CD14-positive monocyte (primary cell): ENCODE measurements at regions not wholly inside any gene's neighbourhood (a gene's known extent, or its start where the extent isn't known, plus 50 kb on each side); places are given as distances from the start of the nearest gene placed in this dataset.
"Not testable (repeated sequence)": the region's sequence is repeated elsewhere in the genome, so short reads cannot be mapped to it uniquely, and the experiment has no call there.

Experiments used
- DNase-seq, 3 donors: peaks; one replicate each; pipeline ENCODE4 v3.0.0-alpha.2; 2011 to 2022
- H2AFZ ChIP-seq: 2 replicates; pipeline ENCODE4 v1.6.0; 2012; ENCODE audit warnings: mild to moderate bottlenecking, low read depth, low read length, inconsistent platforms; ENCODE audit not compliant: insufficient read depth, poor library complexity, severe bottlenecking
- H3K27ac ChIP-seq, 2 donors: 1 replicate in 1 of 2; 2 replicates in 1 of 2; pipeline ENCODE4 v1.5.1; 2012 to 2013; ENCODE audit warnings: low read length in 2 of 2, control low read depth in 1 of 2, inconsistent platforms in 1 of 2, low read depth in 1 of 2, mild to moderate bottlenecking in 1 of 2
- H3K27me3 ChIP-seq, 2 donors: one replicate each; pipeline versions ENCODE4 v1.6.0 to v1.6.1; 2011 to 2013; ENCODE audit warnings: low read length in 2 of 2; ENCODE audit not compliant: control insufficient read depth in 2 of 2, insufficient read depth in 2 of 2
- H3K36me3 ChIP-seq, 2 donors: replicated peaks in 1 of 2; 1 replicate in 1 of 2; 2 replicates in 1 of 2; pipeline versions ENCODE4 v1.5.1 to v1.6.1; 2012 to 2013; ENCODE audit warnings: low read length in 2 of 2, control low read depth in 1 of 2, inconsistent platforms in 1 of 2, mild to moderate bottlenecking in 1 of 2; ENCODE audit not compliant: insufficient read depth in 2 of 2, control insufficient read depth in 1 of 2
- H3K4me1 ChIP-seq, 2 donors: 1 replicate in 1 of 2; 2 replicates in 1 of 2; pipeline versions ENCODE4 v1.5.1 to v1.6.1; 2012 to 2013; ENCODE audit warnings: low read length in 2 of 2, control low read depth in 1 of 2, inconsistent platforms in 1 of 2, mild to moderate bottlenecking in 1 of 2, moderate library complexity in 1 of 2; ENCODE audit not compliant: insufficient read depth in 2 of 2, control insufficient read depth in 1 of 2
- H3K4me2 ChIP-seq: replicated peaks from 2 replicates; pipeline ENCODE3; 2012; ENCODE audit warnings: low read length, moderate library complexity, mild to moderate bottlenecking; ENCODE audit not compliant: poor library complexity, severe bottlenecking; ENCODE audit errors: extremely low read depth
- H3K4me3 ChIP-seq, 3 experiments: fragments of 200-600 bp in 1 of 3; sonication (generic) in 1 of 3; replicated peaks in 1 of 3; 1 replicate in 2 of 3; 2 replicates in 1 of 3; pipeline ENCODE4 v1.5.1; 2011 to 2013; ENCODE audit warnings: low read length in 3 of 3, mild to moderate bottlenecking in 3 of 3, control low read depth in 2 of 3, low read depth in 2 of 3, inconsistent platforms in 1 of 3, moderate library complexity in 1 of 3
- H3K79me2 ChIP-seq: 2 replicates; pipeline ENCODE4 v1.6.0; 2012; ENCODE audit warnings: mild to moderate bottlenecking, control low read depth, inconsistent platforms, low read length, moderate library complexity; ENCODE audit not compliant: insufficient read depth
- H3K9ac ChIP-seq: 2 replicates; pipeline ENCODE4 v1.6.0; 2017; ENCODE audit warnings: low read length, mild to moderate bottlenecking; ENCODE audit not compliant: insufficient read depth, poor library complexity, severe bottlenecking
- H3K9me3 ChIP-seq, 2 donors: replicated peaks in 1 of 2; 1 replicate in 1 of 2; 2 replicates in 1 of 2; pipeline versions ENCODE4 v1.5.1 to v1.6.1; 2012 to 2013; ENCODE audit warnings: low read length in 2 of 2, control low read depth in 1 of 2; ENCODE audit not compliant: control insufficient read depth in 1 of 2, insufficient read depth in 1 of 2
- H4K20me1 ChIP-seq: 2 replicates; pipeline ENCODE4 v1.6.0; 2012; ENCODE audit warnings: mild to moderate bottlenecking, low read length, control low read depth, moderate library complexity; ENCODE audit not compliant: insufficient read depth
- H3K27ac Mint-ChIP-seq, 7 donors: one replicate each; pipeline ENCODE4 v1.8.0; 2020; ENCODE audit warnings: mild to moderate bottlenecking in 7 of 7, mixed read lengths in 7 of 7, moderate library complexity in 6 of 7, inconsistent platforms in 2 of 7
- H3K27me3 Mint-ChIP-seq, 3 donors: one replicate each; pipeline ENCODE4 v1.8.0; 2021 to 2022; ENCODE audit warnings: low read depth in 3 of 3, mild to moderate bottlenecking in 3 of 3, mixed read lengths in 3 of 3, moderate library complexity in 3 of 3, inconsistent platforms in 1 of 3
- H3K36me3 Mint-ChIP-seq, 2 donors: one replicate each; pipeline ENCODE4 v1.8.0; 2020; ENCODE audit warnings: mixed read lengths in 2 of 2, inconsistent platforms in 1 of 2, mild to moderate bottlenecking in 1 of 2
- H3K4me1 Mint-ChIP-seq: one replicate; pipeline ENCODE4 v1.8.0; 2020; ENCODE audit warnings: mild to moderate bottlenecking, mixed read lengths
- H3K4me3 Mint-ChIP-seq, 2 donors: one replicate each; pipeline ENCODE4 v1.8.0; 2020; ENCODE audit warnings: mild to moderate bottlenecking in 2 of 2, mixed read lengths in 2 of 2, moderate library complexity in 1 of 2
- H3K9me3 Mint-ChIP-seq, 7 donors: one replicate each; pipeline ENCODE4 v1.8.0; 2020 to 2022; ENCODE audit warnings: mixed read lengths in 7 of 7, mild to moderate bottlenecking in 6 of 7, moderate library complexity in 6 of 7, inconsistent platforms in 2 of 7
- CTCF ChIP-seq: fragments of 200-600 bp; IDR thresholded peaks from one replicate; pipeline ENCODE4 v1.8.0; 2022; ENCODE audit warnings: antibody characterized with exemption, mild to moderate bottlenecking
- WGBS: methylation state at CpG from one replicate; pipeline ENCODE4 v1.1.5; 2013; ENCODE audit warnings: missing lambda C conversion rate; ENCODE audit not compliant: insufficient coverage; 5-methylcytosine and 5-hydroxymethylcytosine counted together
- intact Hi-C, 2 donors: fragments of 100-400 bp; cut with micrococcal nuclease; formaldehyde crosslinking; loops; one replicate each; pipeline versions ENCODE4 v1.15.0 to v1.15.1; 2023

- no peaks in the 10 kb centered on the region for H3K36me3 Mint-ChIP-seq
- H3K4me1 Mint-ChIP-seq: no peaks in the 10 kb centered on the region
- H3K27me3 ChIP-seq: no peaks in the 10 kb centered on the region
- H3K36me3 ChIP-seq: no peaks in the 10 kb centered on the region
- H3K4me3 ChIP-seq: no peak overlapping the region
- H3K9ac ChIP-seq: no peak overlapping the region
- intact Hi-C loops: no loop called here
- no peak for TF ChIP-seq CTCF
- peaks cover 16 to 30% of the 10 kb centered on the region in 2 donors for H3K9me3 ChIP-seq
- H4K20me1 ChIP-seq: no peaks in the 10 kb centered on the region
- H3K27ac ChIP-seq: no peak overlapping the region
- H3K27me3 Mint-ChIP-seq: peaks cover 0 to under 1% (median 0%) of the 10 kb centered on the region in 3 donors
- no peak overlapping the region for H3K4me2 ChIP-seq
- peak overlapping the region in 1 of 7 donors; percentile 3 for H3K27ac Mint-ChIP-seq
- DNase-seq: no peak
- H3K79me2 ChIP-seq: no peaks in the 10 kb centered on the region
- H3K9me3 Mint-ChIP-seq: peaks cover 3 to 19% (median 11%) of the 10 kb centered on the region in 7 donors
- no peak overlapping the region for H3K4me3 Mint-ChIP-seq
- no peak overlapping the region for H2AFZ ChIP-seq
- H3K4me1 ChIP-seq: no peaks in the 10 kb centered on the region
Measured at GRCh38 chr12:131399000-131399399, 311.9 kb upstream of the SFSWAP start.

- not testable (repeated sequence) for H3K27me3 ChIP-seq
Measured at GRCh38 chr12:131400668-131401294, 310.1 kb upstream of the SFSWAP start.

DNA sequence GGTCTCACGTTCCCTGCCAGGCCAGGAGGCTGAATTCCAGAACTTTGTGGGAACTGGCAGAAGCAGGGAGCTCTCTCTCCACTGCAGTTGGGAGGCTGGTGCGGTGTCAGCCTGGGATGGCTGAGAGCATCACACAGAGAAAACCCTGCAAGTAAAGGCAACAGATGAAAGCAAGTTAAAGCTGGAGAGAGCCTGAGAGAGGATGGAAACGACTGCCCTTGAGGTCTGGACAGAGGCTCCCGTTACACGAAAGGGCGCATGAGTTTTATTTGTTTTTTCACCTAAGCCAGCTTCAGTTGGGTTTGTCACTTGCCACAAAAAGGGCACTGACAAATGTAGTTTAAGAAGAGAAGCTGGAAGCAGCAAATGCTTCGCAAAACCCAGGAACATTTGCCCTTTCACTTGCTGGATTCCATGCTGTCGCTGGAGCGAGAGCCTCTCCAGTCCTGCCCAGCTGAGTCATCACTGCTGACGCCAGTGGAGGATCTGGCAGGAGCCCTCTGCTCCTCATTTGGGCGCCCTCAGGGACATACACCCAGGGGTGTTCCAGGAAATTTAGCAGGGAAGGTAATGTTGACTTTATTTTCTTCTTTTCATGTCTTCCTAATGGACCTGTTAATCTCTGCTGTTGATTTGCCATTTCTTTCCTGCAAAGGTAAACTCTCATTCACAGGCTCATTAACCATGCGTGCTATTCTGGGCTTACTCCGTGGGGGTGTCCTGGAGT is 308.8 kb upstream of the SFSWAP start:
- H3K4me1 Mint-ChIP-seq, H4K20me1 ChIP-seq, H3K36me3 Mint-ChIP-seq, H3K4me3 Mint-ChIP-seq, H2AFZ ChIP-seq, DNase-seq, H3K4me2 ChIP-seq, H3K4me3 ChIP-seq, H3K27ac ChIP-seq, H3K27me3 ChIP-seq, H3K27me3 Mint-ChIP-seq, H3K4me1 ChIP-seq, H3K79me2 ChIP-seq, H3K9ac ChIP-seq, H3K27ac Mint-ChIP-seq, H3K36me3 ChIP-seq, intact Hi-C loops: not testable (repeated sequence)
- peaks cover 3 to 19% (median 12%) of the 10 kb centered on the region in 7 donors for H3K9me3 Mint-ChIP-seq
- 93% methylated on average over 3 of the region's 13 CpGs for WGBS
- H3K9me3 ChIP-seq: peaks cover 9 to 21% of the 10 kb centered on the region in 2 donors

More at GRCh38 chr12:131400668-131401294, 310.1 kb upstream of the SFSWAP start:
- H3K9ac ChIP-seq, H3K36me3 ChIP-seq, H3K79me2 ChIP-seq, H3K36me3 Mint-ChIP-seq, H3K4me3 Mint-ChIP-seq, H4K20me1 ChIP-seq, H3K4me2 ChIP-seq, H2AFZ ChIP-seq, H3K27me3 Mint-ChIP-seq, H3K27ac ChIP-seq, H3K4me3 ChIP-seq, H3K27ac Mint-ChIP-seq, H3K4me1 Mint-ChIP-seq, H3K4me1 ChIP-seq, DNase-seq, intact Hi-C loops: not testable (repeated sequence)
- 92% methylated on average over 2 of the region's 4 CpGs for WGBS
- peaks cover 3 to 19% (median 14%) of the 10 kb centered on the region in 7 donors for H3K9me3 Mint-ChIP-seq
- peaks cover 16 to 30% of the 10 kb centered on the region in 2 donors for H3K9me3 ChIP-seq
